H1 (cell line): ENCODE measurements at regions not wholly inside any gene's neighbourhood (a gene's known extent, or its start where the extent isn't known, plus 50 kb on each side); places are given as distances from the start of the nearest gene placed in this dataset.

Experiments used
- ASH2L ChIP-seq: fragments of 200-600, 300-600 bp; sonication (generic); IDR thresholded peaks from one replicate; pipeline ENCODE4 v1.7.1; 2017; ENCODE audit warnings: low read length
- CHD7 ChIP-seq: fragments of 300-600 bp; sonication (generic); IDR thresholded peaks from 2 replicates; pipeline ENCODE4 v1.7.1; 2012; ENCODE audit warnings: low read length, moderate library complexity, mild to moderate bottlenecking, inconsistent platforms; ENCODE audit not compliant: insufficient replicate concordance
- EGR1 ChIP-seq: IDR thresholded peaks from 2 replicates; pipeline ENCODE4 v1.6.1; 2011; ENCODE audit warnings: low read depth, low read length, borderline replicate concordance
- GTF2F1 ChIP-seq: IDR thresholded peaks from 2 replicates; pipeline ENCODE4 v1.6.1; 2012; ENCODE audit warnings: low read depth, low read length, improper control_type of control experiment, borderline replicate concordance
- HDAC2 ChIP-seq, 2 experiments: fragments of 300-600 bp in 1 of 2; sonication (generic) in 1 of 2; IDR thresholded peaks; 2 replicates each; pipeline ENCODE4 v1.6.1; 2011 to 2012; ENCODE audit warnings: low read depth in 2 of 2, low read length in 2 of 2, mild to moderate bottlenecking in 2 of 2, moderate library complexity in 2 of 2, borderline replicate concordance in 1 of 2, inconsistent platforms in 1 of 2
- POU5F1 ChIP-seq: IDR thresholded peaks from 2 replicates; pipeline ENCODE4 v1.6.1; 2011; ENCODE audit warnings: low read depth, mild to moderate bottlenecking, low read length, moderate library complexity
- SIRT6 ChIP-seq: IDR thresholded peaks from one replicate; pipeline ENCODE4 v1.7.1; 2012; ENCODE audit warnings: low read length, inconsistent platforms
- TAF7 ChIP-seq: optimal IDR thresholded peaks from 2 replicates; pipeline ENCODE3; 2011; ENCODE audit warnings: low read depth, mild to moderate bottlenecking, inconsistent platforms, low read length, moderate library complexity, borderline replicate concordance
- USF2 ChIP-seq: IDR thresholded peaks from 2 replicates; pipeline ENCODE4 v1.6.1; 2011; ENCODE audit warnings: low read length, improper control_type of control experiment

- TF ChIP-seq CHD7 (no peak), ASH2L (no peak), EGR1 (no peak), USF2 (no peak), GTF2F1 (no peak), HDAC2 (IDR thresholded peaks at IDR 0.05; ENCODE audit: borderline replicate concordance in 1 of 2, low read depth in 2 of 2, low read length in 2 of 2) (no peak), TAF7 (no peak), POU5F1 (no peak), SIRT6 (no peak)
Observed at GRCh38 chr18:4536447-4536846, 81.3 kb upstream of the DLGAP1 start (continued).
